Kidney (tissue), 13 donors: ENCODE measurements at regions not wholly inside any gene's neighbourhood (a gene's known extent, or its start where the extent isn't known, plus 50 kb on each side); places are given as distances from the start of the nearest gene placed in this dataset.

Source experiments
- DNase-seq, 5 donors: peaks; one replicate each; pipeline ENCODE4 v3.0.0-alpha.2; 2013 to 2020
- FAIRE-seq: peaks from 2 replicates; lab custom pipeline; 2012; peaks lifted over from hg19 to GRCh38; lab: Jason Lieb, UNC
- H3K27ac ChIP-seq, 2 donors: one replicate each; pipeline ENCODE4 v1.7.0; 2013; ENCODE audit warnings: low read depth in 2 of 2, low read length in 2 of 2, inconsistent platforms in 1 of 2
- H3K27me3 ChIP-seq: one replicate; pipeline ENCODE4 v1.7.1; 2013; ENCODE audit warnings: low read length, inconsistent platforms; ENCODE audit not compliant: control insufficient read depth, insufficient read depth
- H3K36me3 ChIP-seq, 3 donors: one replicate each; pipeline versions ENCODE4 v1.7.0 to v1.7.1; 2013; ENCODE audit warnings: low read length in 3 of 3, control low read depth in 1 of 3, inconsistent platforms in 1 of 3; ENCODE audit not compliant: insufficient read depth in 3 of 3, control insufficient read depth in 2 of 3
- H3K4me1 ChIP-seq, 3 donors: one replicate each; pipeline versions ENCODE4 v1.7.0 to v1.7.1; 2013; ENCODE audit warnings: low read length in 3 of 3, inconsistent platforms in 1 of 3, low read depth in 1 of 3; ENCODE audit not compliant: control insufficient read depth in 2 of 3, insufficient read depth in 2 of 3
- H3K4me3 ChIP-seq, 3 donors: one replicate each; pipeline versions ENCODE4 v1.7.0 to v1.8.1; 2013; ENCODE audit warnings: low read length in 3 of 3, control low read depth in 1 of 3, inconsistent platforms in 1 of 3
- H3K9ac ChIP-seq, 3 donors: one replicate each; pipeline versions ENCODE4 v1.7.0 to v1.7.1; 2013; ENCODE audit warnings: low read length in 3 of 3, control low read depth in 1 of 3, inconsistent platforms in 1 of 3
- H3K9me3 ChIP-seq, 3 donors: one replicate each; pipeline versions ENCODE4 v1.7.0 to v1.7.1; 2013; ENCODE audit warnings: low read length in 3 of 3, control low read depth in 1 of 3, inconsistent platforms in 1 of 3; ENCODE audit not compliant: control insufficient read depth in 2 of 3, insufficient read depth in 1 of 3
- CTCF ChIP-seq: IDR thresholded peaks from 3 replicates; pipeline ENCODE4 v1.5.1; 2012; ENCODE audit warnings: mild to moderate bottlenecking, moderate library complexity, borderline replicate concordance; ENCODE audit not compliant: insufficient read depth; ENCODE audit errors: extremely low read depth
- intact Hi-C: fragments of 100-400 bp; cut with DNase I; formaldehyde crosslinking; loops from one replicate; pipeline ENCODE4 v1.11.1; 2022
- donor health status: control.
- donor health status: control.
- donor health status: control.
- donor health status: control.
- donor health status: control.
- donor health status: DM: yes; HTN: yes; CAD: no.
- donor health status: Normal renal cell carcinoma (clear cell type).

DNA sequence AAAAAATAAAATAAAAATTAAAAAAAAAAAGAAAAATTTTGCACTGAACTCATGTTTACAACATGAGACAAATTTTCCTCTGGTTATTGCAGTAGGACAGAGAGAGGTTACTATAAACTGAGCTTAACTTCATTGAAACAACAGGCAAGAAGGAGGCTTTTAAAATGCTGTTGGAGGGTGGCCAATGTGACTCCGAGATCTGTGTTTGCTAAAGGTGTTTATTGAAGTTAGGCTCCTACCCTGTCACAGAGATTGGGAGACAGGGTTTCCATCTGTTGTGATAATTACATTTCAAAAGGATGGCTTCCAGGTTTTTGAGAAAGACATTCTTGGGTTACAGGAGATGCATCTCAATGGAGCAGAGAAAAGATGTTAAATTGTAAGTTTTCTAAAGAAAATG is 370.5 kb upstream of the HS3ST1 start:
- DNase-seq, result no peak
- TF ChIP-seq CTCF, result no peak
- no peak overlapping the region for H3K4me3 ChIP-seq
- no peak overlapping the region for H3K27ac ChIP-seq
- no peak overlapping the region for H3K9ac ChIP-seq
- H3K9me3 ChIP-seq, result no peaks in the 10 kb centered on the region
- no peaks in the 10 kb centered on the region for H3K36me3 ChIP-seq
- no peaks in the 10 kb centered on the region for H3K4me1 ChIP-seq
- FAIRE-seq, result no peak
- intact Hi-C loops, result no loop called here
- H3K27me3 ChIP-seq, result no peaks in the 10 kb centered on the region

DNA sequence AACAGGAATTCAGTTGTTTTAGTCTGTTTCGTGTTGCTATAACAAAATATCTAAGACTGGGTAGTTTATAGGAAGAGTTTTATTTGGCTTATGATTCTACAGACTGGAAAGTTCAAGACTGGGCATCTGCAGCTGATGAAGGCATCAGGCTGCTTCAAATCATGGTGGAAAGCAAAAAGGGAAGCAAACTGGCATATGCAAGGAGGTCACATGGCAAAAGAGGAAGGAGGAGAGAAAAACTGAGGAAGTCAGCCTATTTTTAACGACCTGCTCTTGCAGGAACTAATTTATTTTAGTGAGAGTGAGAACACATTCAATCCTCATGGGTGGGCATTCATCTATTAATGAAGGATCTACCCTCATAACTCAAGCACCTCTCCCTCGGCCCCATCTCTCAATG is 363.1 kb upstream of the HS3ST1 start:
- DNase-seq (no peak), FAIRE-seq (no peak)
- Histone ChIP-seq H3K27ac (no peak overlapping the region), H3K27me3 (no peaks in the 10 kb centered on the region), H3K9me3 (no peaks in the 10 kb centered on the region), H3K4me3 (no peak overlapping the region), H3K36me3 (no peaks in the 10 kb centered on the region), H3K9ac (no peak overlapping the region), H3K4me1 (no peaks in the 10 kb centered on the region)
- intact Hi-C loops, result no loop called here
- TF ChIP-seq CTCF, result no peak

GRCh38 chr4:11790230-11790629 is 361.5 kb upstream of the HS3ST1 start:
- Histone ChIP-seq H3K4me3 (no peak overlapping the region), H3K36me3 (no peaks in the 10 kb centered on the region), H3K9me3 (no peaks in the 10 kb centered on the region), H3K27me3 (no peaks in the 10 kb centered on the region), H3K27ac (no peak overlapping the region), H3K4me1 (no peaks in the 10 kb centered on the region), H3K9ac (no peak overlapping the region)
- intact Hi-C loops, result no loop called here
- FAIRE-seq, result no peak
- no peak for DNase-seq
- TF ChIP-seq CTCF, result no peak

DNA sequence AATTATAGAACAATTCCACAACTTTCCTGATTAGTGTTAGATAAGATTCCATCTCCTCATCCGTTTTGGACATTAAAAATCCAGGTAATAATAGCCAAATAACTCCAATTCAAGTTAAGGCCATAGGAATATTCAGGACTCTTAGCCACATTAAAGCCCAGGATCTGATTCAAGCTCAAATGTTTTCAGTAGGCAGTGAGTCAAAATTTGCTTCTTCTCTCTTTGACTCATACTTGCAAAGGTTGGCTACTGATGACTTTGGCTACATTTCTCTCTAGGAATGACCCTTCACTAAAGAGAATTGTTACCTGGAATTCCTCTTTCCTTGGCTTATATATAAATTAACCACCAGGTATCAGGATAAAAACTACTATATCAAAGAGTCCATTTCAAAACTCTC is 354.9 kb upstream of the HS3ST1 start:
- intact Hi-C loops, result no loop called here
- H3K36me3 ChIP-seq, result no peaks in the 10 kb centered on the region
- no peak overlapping the region for H3K27ac ChIP-seq
- H3K4me1 ChIP-seq, result no peaks in the 10 kb centered on the region
- DNase-seq (no peak), FAIRE-seq (no peak)
- H3K27me3 ChIP-seq, result no peaks in the 10 kb centered on the region
- TF ChIP-seq CTCF, result no peak
- no peak overlapping the region for H3K9ac ChIP-seq
- no peak overlapping the region for H3K4me3 ChIP-seq
- H3K9me3 ChIP-seq, result peaks cover 0 to 3% (median 0%) of the 10 kb centered on the region in 3 donors
